HG02571 (cell line): ENCODE measurements at regions not wholly inside any gene's neighbourhood (a gene's known extent, or its start where the extent isn't known, plus 50 kb on each side); places are given as distances from the start of the nearest gene placed in this dataset.
"Not testable (repeated sequence)": the region's sequence is repeated elsewhere in the genome, so short reads cannot be mapped to it uniquely, and the experiment has no call there.

ENCODE experiments used
- ATAC-seq: cut with Tn5 transposase; IDR thresholded peaks from one replicate; pipeline ENCODE4 v1.9.1; 2021; ENCODE audit warnings: mild to moderate bottlenecking, moderate library complexity; ENCODE audit not compliant: unreplicated experiment

- no peak for ATAC-seq
Measured at GRCh38 chr1:29689372-29690030, 453.2 kb downstream of the PTPRU start.

- ATAC-seq, result no peak
Measured at GRCh38 chr1:29688471-29689365, 452.4 kb downstream of the PTPRU start.

GRCh38 chr1:29687601-29688244, 451.4 kb downstream of the PTPRU start:
- no peak for ATAC-seq

- ATAC-seq, result no peak
Measured at GRCh38 chr1:29687166-29687565, 450.8 kb downstream of the PTPRU start.

GRCh38 chr1:29686012-29686930, 449.9 kb downstream of the PTPRU start:
- ATAC-seq, result no peak

- no peak for ATAC-seq
Measured at GRCh38 chr1:29685387-29685786, 449.1 kb downstream of the PTPRU start.

- no peak for ATAC-seq
Measured at GRCh38 chr1:29684141-29684540, 447.8 kb downstream of the PTPRU start.

- ATAC-seq, result no peak
Measured at GRCh38 chr1:29683472-29683871, 447.1 kb downstream of the PTPRU start.

- ATAC-seq, result no peak
Measured at GRCh38 chr1:29682919-29683295, 446.6 kb downstream of the PTPRU start.

GRCh38 chr1:29682171-29682918, 446.0 kb downstream of the PTPRU start:
- ATAC-seq, result no peak

- ATAC-seq, result not testable (repeated sequence)
Measured at GRCh38 chr1:29681416-29681815, 445.1 kb downstream of the PTPRU start.

GRCh38 chr1:29679828-29680558, 443.7 kb downstream of the PTPRU start:
- ATAC-seq, result no peak

GRCh38 chr1:29679316-29679715, 443.0 kb downstream of the PTPRU start:
- no peak for ATAC-seq

GRCh38 chr1:29677028-29678024, 441.0 kb downstream of the PTPRU start:
- no peak for ATAC-seq

- ATAC-seq, result no peak
Measured at GRCh38 chr1:29676496-29676895, 440.2 kb downstream of the PTPRU start.

GRCh38 chr1:29675481-29676263, 439.4 kb downstream of the PTPRU start:
- ATAC-seq, result no peak

GRCh38 chr1:29674627-29675326, 438.5 kb downstream of the PTPRU start:
- no peak for ATAC-seq
